Osteocyte (in vitro differentiated cells): ENCODE measurements at regions not wholly inside any gene's neighbourhood (a gene's known extent, or its start where the extent isn't known, plus 50 kb on each side); places are given as distances from the start of the nearest gene placed in this dataset.
A peak's percentile ranks its signal among the peaks of the same experiment; 100 is the strongest.

Experiments used
- DNase-seq: peaks from one replicate; pipeline ENCODE4 v3.0.0; 2021; ENCODE audit warnings: mixed read lengths; ENCODE audit not compliant: unreplicated experiment; ENCODE audit errors: extremely low spot score
- H3K27ac Mint-ChIP-seq: one replicate; pipeline ENCODE4 v1.8.0; 2021; ENCODE audit warnings: mild to moderate bottlenecking, mixed read lengths; ENCODE audit not compliant: unreplicated experiment
- H3K27me3 Mint-ChIP-seq: one replicate; pipeline ENCODE4 v1.8.0; 2021; ENCODE audit warnings: mixed read lengths; ENCODE audit not compliant: unreplicated experiment
- H3K36me3 Mint-ChIP-seq: one replicate; pipeline ENCODE4 v1.8.0; 2021; ENCODE audit warnings: mixed read lengths; ENCODE audit not compliant: unreplicated experiment
- H3K4me1 Mint-ChIP-seq: one replicate; pipeline ENCODE4 v1.8.0; 2021; ENCODE audit warnings: mixed read lengths; ENCODE audit not compliant: unreplicated experiment
- H3K4me3 Mint-ChIP-seq: one replicate; pipeline ENCODE4 v1.8.0; 2021; ENCODE audit warnings: mild to moderate bottlenecking, moderate library complexity, mixed read lengths; ENCODE audit not compliant: unreplicated experiment
- H3K9me3 Mint-ChIP-seq: one replicate; pipeline ENCODE4 v1.8.0; 2021; ENCODE audit warnings: mixed read lengths; ENCODE audit not compliant: unreplicated experiment
- TF ChIP-seq, protein P1 (sequence below): fragments of 200-600 bp; sonication (generic); IDR thresholded peaks from 2 replicates; pipeline ENCODE4 v1.5.0; 2021; ENCODE audit warnings: antibody characterized with exemption, mild to moderate bottlenecking, moderate library complexity

DNA sequence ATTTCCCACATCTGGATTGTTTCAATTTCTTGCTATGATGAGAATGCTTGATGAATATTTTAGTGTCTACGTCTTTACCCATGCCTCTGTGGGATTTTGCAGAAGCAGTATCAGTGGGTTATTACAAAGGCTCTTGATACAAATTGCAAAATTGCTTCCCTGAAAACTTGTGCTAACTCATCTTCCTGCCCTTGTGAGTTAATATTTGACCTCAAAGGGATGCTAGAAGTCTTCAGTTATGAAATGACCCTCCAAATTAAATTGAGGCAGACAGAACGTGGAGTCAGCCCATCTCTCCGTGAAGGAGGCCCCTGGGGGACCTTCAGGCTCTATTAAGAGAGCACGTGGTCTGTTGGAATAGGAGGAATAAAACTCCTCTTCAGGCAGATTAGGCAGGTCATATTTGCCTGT lies 239.2 kb upstream of the HS6ST1 start:
- Mint-ChIP-seq H3K9me3 (peaks cover 4% of the 10 kb centered on the region), H3K4me1 (peaks cover 10% of the 10 kb centered on the region), H3K36me3 (no peaks in the 10 kb centered on the region), H3K27ac (no peak overlapping the region), H3K27me3 (no peaks in the 10 kb centered on the region), H3K4me3 (no peak overlapping the region)
- TF ChIP-seq, protein P1, sequence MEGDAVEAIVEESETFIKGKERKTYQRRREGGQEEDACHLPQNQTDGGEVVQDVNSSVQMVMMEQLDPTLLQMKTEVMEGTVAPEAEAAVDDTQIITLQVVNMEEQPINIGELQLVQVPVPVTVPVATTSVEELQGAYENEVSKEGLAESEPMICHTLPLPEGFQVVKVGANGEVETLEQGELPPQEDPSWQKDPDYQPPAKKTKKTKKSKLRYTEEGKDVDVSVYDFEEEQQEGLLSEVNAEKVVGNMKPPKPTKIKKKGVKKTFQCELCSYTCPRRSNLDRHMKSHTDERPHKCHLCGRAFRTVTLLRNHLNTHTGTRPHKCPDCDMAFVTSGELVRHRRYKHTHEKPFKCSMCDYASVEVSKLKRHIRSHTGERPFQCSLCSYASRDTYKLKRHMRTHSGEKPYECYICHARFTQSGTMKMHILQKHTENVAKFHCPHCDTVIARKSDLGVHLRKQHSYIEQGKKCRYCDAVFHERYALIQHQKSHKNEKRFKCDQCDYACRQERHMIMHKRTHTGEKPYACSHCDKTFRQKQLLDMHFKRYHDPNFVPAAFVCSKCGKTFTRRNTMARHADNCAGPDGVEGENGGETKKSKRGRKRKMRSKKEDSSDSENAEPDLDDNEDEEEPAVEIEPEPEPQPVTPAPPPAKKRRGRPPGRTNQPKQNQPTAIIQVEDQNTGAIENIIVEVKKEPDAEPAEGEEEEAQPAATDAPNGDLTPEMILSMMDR = no peak
- no peak for DNase-seq

- Mint-ChIP-seq H3K27me3 (no peaks in the 10 kb centered on the region), H3K4me3 (no peak overlapping the region), H3K27ac (no peak overlapping the region), H3K4me1 (peaks cover 8% of the 10 kb centered on the region), H3K9me3 (peaks cover 4% of the 10 kb centered on the region), H3K36me3 (no peaks in the 10 kb centered on the region)
- TF ChIP-seq, protein P1 = no peak
- DNase-seq = no peak
Measured at GRCh38 chr2:128558441-128558840, 239.8 kb upstream of the HS6ST1 start.

GRCh38 chr2:128558895-128559532 lies 240.3 kb upstream of the HS6ST1 start:
- Mint-ChIP-seq H3K4me3 (no peak overlapping the region), H3K9me3 (peaks cover 4% of the 10 kb centered on the region), H3K27ac (no peak overlapping the region), H3K36me3 (no peaks in the 10 kb centered on the region), H3K4me1 (peaks cover 8% of the 10 kb centered on the region), H3K27me3 (no peaks in the 10 kb centered on the region)
- TF ChIP-seq, protein P1 = no peak
- DNase-seq = peak; percentile 80

GRCh38 chr2:128559533-128560515 lies 241.2 kb upstream of the HS6ST1 start:
- TF ChIP-seq, protein P1 = no peak
- no peak overlapping the region for H3K4me3 Mint-ChIP-seq
- H3K4me1 Mint-ChIP-seq = peaks cover 8% of the 10 kb centered on the region
- peak; percentile 72 for DNase-seq
- H3K36me3 Mint-ChIP-seq = no peaks in the 10 kb centered on the region
- H3K9me3 Mint-ChIP-seq = no peaks in the 10 kb centered on the region
- no peak overlapping the region for H3K27ac Mint-ChIP-seq
- no peaks in the 10 kb centered on the region for H3K27me3 Mint-ChIP-seq

DNA sequence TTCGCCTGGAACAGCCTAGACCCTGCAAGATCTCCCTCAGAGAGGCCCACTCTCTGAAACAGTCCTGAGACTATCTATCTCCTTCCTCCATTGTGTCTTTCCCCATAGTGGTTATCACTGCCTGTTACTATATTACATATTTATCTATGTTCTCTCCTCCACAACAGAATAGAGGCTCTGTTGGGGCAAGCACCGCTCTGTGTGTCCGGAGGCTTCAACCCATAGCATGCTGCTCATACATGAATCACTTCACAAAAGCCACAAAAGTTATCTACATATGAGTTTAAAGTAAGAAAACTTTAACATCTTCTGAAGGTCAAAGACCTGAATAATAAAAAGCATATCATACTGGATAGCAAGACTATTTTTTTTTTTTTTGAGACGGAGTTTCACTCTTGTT lies 242.1 kb upstream of the HS6ST1 start:
- no peak overlapping the region for H3K4me3 Mint-ChIP-seq
- TF ChIP-seq, protein P1 = no peak
- DNase-seq = no peak
- no peaks in the 10 kb centered on the region for H3K9me3 Mint-ChIP-seq
- no peaks in the 10 kb centered on the region for H3K27me3 Mint-ChIP-seq
- peaks cover 8% of the 10 kb centered on the region for H3K4me1 Mint-ChIP-seq
- H3K36me3 Mint-ChIP-seq = no peaks in the 10 kb centered on the region
- no peak overlapping the region for H3K27ac Mint-ChIP-seq
